ENCODE measurements at regions not wholly inside any gene's neighbourhood (a gene's known extent, or its start where the extent isn't known, plus 50 kb on each side); places are given as distances from the start of the nearest gene placed in this dataset.
A peak's percentile ranks its signal among the peaks of the same experiment; 100 is the strongest.

DNA sequence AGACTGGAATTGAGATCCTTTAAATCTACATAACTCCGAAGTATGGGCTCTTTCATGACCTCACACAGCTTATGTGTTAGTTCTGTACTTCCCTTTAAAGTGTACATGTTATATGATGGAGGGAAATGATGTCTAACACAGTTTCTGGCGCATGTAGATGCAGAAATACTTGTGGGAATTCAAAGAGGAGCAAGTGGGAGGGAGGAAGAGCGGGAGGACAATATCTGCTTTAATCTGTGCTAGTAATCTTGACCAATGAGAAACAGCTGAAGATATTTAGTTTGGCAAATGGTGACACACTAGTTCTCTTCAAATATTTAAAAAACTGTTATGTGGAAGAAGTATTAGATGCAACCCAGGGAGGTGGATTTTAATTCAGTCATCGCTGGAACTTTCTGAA lies 62.9 kb upstream of the PLEKHG1 start:
- DNase-seq: no peak

- peak in 34 of 58 donors; percentile 5 to 78 (median 26) for DNase-seq
These were observed 62.2 kb upstream of the PLEKHG1 start for GRCh38 chr6:150537491-150537890.

GRCh38 chr6:150537893-150538292 lies 61.8 kb upstream of the PLEKHG1 start:
- DNase-seq: peak in 12 of 58 donors; percentile 1 to 67 (median 26)

DNA sequence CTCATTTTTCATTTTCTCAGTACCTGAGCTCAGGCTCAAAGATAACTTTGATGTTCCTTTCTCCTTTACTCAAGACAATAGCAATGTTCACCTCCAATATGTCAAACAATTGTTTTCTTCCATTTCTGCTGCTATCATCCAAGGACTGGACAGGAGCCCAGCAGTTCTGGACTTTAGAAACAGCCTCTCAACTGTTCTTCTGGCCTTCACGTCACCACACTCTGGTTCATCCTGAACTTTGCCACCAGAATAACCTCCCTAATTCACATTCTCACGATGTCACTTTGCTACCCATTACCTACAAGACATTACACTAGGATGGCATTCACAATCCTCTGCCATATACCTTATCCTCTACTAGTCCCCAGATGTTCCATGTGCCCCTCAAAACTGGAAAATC lies 60.6 kb upstream of the PLEKHG1 start:
- DNase-seq: no peak

DNA sequence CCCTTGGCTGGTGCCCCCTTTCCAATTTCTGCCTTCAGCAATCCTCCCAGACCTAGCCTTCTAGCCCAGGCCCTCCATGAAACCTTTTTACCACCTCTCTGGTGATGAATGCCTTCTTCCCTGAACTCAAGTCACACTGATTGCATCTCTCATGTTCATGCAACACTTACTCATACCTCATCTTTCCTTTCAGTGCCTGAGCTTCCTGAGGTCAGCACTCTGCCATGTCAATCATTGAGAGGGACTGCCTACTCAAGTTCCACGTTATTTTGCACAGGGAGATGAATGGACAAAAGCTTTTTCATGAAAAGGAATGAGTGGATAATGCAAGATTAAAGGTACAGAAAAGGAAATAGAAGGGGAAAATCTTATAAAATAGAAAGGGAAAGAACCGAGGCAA lies 60.1 kb upstream of the PLEKHG1 start:
- no peak for DNase-seq

GRCh38 chr6:150541576-150541975 lies 58.1 kb upstream of the PLEKHG1 start:
- no peak for DNase-seq

GRCh38 chr6:150543178-150543577 lies 56.5 kb upstream of the PLEKHG1 start:
- no peak for DNase-seq

DNA sequence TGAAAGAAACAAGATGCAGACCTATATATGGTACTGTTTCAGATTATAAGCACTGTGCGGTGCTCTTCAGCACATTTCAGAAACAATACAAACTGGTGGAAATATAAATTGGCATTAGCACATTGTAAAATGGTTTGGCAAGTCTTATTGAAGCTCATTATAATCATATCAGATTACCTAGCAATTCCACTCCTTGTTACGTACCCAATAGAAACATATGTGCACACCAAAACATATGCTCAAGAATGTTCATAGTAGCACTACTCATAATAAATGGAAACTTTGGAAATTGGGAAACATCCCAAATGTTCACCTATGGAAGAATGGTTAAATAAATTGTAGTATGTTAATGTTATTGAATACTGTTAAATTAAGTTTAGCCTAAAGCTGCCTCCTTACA lies 54.9 kb upstream of the PLEKHG1 start:
- no peak for DNase-seq

GRCh38 chr6:150546457-150546856 lies 53.2 kb upstream of the PLEKHG1 start:
- no peak for DNase-seq

DNA sequence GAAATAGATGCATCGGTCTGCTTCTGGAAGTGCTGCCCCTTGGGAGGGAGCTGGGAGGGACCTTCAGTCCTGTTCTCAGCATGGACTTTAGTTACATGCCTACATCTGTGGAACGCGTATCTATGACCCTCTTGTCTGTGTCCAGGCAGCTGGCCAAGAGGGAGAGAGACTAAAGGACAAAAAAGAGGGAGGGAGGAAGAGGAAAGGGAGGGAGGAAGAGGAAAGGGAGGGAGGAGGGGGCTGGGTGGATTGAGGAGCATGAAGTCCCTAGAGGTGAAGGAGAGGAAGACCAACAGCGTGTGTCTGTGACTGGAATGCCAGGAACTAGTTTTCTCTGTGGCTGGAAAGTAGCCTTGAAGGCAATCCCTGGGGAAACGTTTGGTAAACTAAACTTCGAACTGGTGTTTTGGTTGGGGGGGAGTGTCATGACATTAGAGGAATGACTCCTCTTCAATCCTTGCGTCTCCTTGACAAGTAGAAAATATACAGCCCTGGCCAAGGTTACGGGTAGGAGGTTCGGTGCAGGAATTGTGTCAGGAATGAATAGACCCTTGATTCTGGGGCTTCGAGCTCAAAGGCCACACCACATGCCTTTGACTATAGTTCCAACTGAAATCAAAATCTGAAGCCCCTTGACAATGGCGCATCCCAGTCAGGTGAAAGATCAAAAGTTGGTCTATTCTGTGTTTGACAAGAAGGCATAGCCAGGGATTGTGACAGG lies 52.0 kb upstream of the PLEKHG1 start:
- peak in 18 of 58 donors; percentile 4 to 49 (median 12) for DNase-seq

DNA sequence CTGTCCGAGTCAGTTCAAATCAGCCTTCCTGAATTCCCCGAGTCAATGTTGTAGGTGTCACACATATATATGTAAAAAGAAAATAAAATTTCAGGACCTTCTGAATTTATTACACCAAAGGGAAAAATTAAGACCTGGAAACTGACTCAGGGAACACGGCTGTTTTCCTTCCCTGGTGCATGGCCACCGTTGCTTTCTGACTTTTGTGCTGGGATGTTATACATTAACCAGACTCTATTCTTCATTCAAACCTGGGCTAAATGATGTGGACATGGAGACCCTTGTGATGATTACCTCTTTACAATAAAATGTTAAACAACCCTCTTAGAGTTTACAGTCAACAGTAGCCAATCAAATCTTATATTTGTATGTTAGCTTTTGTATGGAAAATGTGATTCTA lies 51.4 kb upstream of the PLEKHG1 start:
- no peak for DNase-seq

DNA sequence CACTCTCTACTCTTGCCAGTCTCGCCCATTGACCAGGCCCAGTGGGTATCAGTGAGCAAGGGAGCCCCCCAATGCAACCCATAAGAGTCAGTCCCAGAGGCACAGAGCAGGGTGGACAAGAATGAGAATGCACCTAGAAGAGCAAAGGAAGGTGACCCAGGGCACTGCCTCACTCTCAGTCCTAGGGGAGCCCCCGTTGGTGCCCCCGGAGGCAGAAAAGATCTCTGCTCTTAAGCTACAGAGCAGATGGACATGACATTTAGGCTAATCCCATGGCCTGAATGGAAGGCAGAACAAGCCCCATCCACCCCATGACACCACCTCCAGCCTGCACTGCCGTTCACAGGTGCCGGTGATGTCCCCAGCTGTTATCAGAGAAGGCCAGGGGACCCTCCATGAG lies 50.7 kb upstream of the PLEKHG1 start:
- DNase-seq: no peak

DNA sequence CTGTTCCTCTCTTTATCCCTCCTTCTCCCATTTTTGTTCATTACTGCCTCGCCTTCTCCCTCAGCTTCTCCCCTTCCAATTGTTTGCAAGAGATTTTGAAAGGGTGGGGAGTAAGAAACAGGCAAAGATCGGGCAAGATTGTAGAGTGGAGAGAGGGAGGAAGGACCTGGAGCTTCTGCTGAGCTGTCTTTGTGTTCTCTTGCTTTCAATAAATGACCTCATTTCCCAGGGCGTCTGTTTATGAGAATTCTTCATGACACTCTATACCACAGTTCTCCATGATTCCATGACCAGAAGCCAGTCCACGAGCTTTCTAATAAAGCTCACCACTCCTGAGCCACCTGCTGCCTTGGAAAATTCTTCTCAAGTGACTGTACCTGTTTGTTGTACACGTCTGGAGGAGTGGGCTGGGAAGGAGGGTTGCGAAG lies 50.0 kb upstream of the PLEKHG1 start:
- DNase-seq: no peak
